ACC112 (cell line): ENCODE measurements at regions not wholly inside any gene's neighbourhood (a gene's known extent, or its start where the extent isn't known, plus 50 kb on each side); places are given as distances from the start of the nearest gene placed in this dataset.

Source experiments
- H2AFZ ChIP-seq: fragments of 200-600 bp; sonication (generic); one replicate; pipeline ENCODE4 v1.6.0; 2017; ENCODE audit warnings: antibody characterized with exemption, low read length; ENCODE audit not compliant: unreplicated experiment
- H3K27ac ChIP-seq: fragments of 200-600 bp; sonication (generic); 2 replicates; pipeline ENCODE4 v1.5.1; 2014; ENCODE audit warnings: low read depth, mild to moderate bottlenecking, antibody characterized with exemption, low read length, moderate library complexity
- H3K27me3 ChIP-seq: fragments of 200-600 bp; sonication (generic); 2 replicates; pipeline ENCODE4 v1.6.1; 2014; ENCODE audit warnings: mild to moderate bottlenecking, antibody characterized with exemption, low read length, moderate library complexity, mixed read lengths; ENCODE audit not compliant: insufficient read depth
- H3K36me3 ChIP-seq: fragments of 200-600 bp; sonication (generic); 2 replicates; pipeline ENCODE4 v1.6.1; 2016; ENCODE audit warnings: mild to moderate bottlenecking, antibody characterized with exemption, low read length, moderate library complexity, mixed read lengths; ENCODE audit not compliant: insufficient read depth
- H3K4me1 ChIP-seq: fragments of 200-600 bp; sonication (generic); one replicate; pipeline ENCODE4 v1.6.1; 2016; ENCODE audit warnings: low read length, mixed read lengths; ENCODE audit not compliant: insufficient read depth, unreplicated experiment, control insufficient read depth
- H3K4me3 ChIP-seq: fragments of 200-600 bp; sonication (generic); 2 replicates; pipeline ENCODE4 v1.5.1; 2014; ENCODE audit warnings: mild to moderate bottlenecking, low read depth, low read length
- H3K79me2 ChIP-seq: fragments of 200-600 bp; sonication (generic); one replicate; pipeline ENCODE4 v1.6.0; 2016; ENCODE audit warnings: low read length; ENCODE audit not compliant: control insufficient read depth, unreplicated experiment, insufficient read depth

DNA sequence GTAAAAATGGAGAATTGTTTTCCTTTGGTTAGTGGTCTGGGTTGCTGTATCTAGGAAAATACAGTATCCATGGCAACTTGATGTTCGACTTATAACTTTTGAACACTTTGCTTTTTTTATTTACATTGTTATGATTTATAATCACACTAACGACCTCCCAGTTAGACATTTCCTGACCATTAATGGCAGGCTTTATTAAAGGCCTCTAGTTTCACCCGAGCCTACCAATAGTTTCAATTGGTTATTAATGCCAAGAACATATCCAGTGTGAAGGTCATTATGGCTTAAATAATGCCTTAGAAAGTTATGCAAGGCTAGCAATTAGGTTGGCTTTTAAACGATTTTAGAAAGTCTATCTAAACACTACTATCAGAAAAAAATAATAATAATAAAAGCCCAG lies 452.0 kb downstream of the DMRTA1 start:
- no peaks in the 10 kb centered on the region for H3K79me2 ChIP-seq
- no peaks in the 10 kb centered on the region for H3K27me3 ChIP-seq
- H3K36me3 ChIP-seq: no peaks in the 10 kb centered on the region
- no peak overlapping the region for H3K27ac ChIP-seq
- no peaks in the 10 kb centered on the region for H3K4me1 ChIP-seq
- no peak overlapping the region for H2AFZ ChIP-seq
- no peak overlapping the region for H3K4me3 ChIP-seq

DNA sequence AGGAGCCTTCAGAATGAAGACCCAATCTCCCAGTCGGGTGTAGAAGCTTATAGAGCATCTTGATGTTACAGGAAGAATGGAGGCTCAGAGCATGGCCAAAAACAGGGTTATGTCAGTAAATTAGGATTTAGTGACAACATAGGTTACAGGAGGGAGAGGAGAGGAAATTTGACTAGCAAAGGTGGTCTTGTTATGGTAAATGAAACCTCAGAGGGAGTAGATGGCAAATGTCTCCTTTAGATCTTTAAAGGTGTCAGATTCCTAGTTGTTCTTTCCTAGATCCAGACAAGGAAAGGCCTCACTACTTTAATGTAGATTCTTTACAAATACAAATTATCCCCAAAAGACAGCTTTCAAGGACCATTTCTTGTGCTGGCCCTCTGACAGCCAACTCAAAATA lies 465.0 kb downstream of the DMRTA1 start:
- Histone ChIP-seq H3K27me3 (no peaks in the 10 kb centered on the region), H3K79me2 (no peaks in the 10 kb centered on the region), H3K4me3 (no peak overlapping the region), H3K4me1 (no peaks in the 10 kb centered on the region), H3K36me3 (no peaks in the 10 kb centered on the region), H2AFZ (no peak overlapping the region), H3K27ac (no peak overlapping the region)

DNA sequence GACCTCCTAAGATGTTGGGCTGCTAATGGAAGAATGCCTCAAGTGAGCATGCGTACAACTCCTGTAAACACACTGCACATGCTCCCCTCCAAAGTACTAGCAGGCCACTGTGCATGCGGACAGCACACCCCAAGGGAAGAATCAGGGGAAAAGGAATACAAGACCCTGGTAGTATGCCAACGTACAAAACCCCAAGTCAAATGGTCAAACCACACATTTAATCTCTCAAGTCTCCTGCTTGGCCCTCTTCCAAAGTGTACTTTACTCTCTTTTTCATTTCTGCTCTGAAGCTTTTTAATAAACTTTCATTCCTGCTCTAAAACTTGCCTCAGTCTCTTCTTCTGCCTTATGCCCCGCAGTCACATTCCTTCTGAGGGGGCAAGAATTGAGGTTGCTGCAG lies 466.4 kb downstream of the DMRTA1 start:
- Histone ChIP-seq H2AFZ (no peak overlapping the region), H3K27ac (no peak overlapping the region), H3K4me3 (no peak overlapping the region), H3K4me1 (no peaks in the 10 kb centered on the region), H3K36me3 (no peaks in the 10 kb centered on the region), H3K27me3 (no peaks in the 10 kb centered on the region), H3K79me2 (no peaks in the 10 kb centered on the region)

DNA sequence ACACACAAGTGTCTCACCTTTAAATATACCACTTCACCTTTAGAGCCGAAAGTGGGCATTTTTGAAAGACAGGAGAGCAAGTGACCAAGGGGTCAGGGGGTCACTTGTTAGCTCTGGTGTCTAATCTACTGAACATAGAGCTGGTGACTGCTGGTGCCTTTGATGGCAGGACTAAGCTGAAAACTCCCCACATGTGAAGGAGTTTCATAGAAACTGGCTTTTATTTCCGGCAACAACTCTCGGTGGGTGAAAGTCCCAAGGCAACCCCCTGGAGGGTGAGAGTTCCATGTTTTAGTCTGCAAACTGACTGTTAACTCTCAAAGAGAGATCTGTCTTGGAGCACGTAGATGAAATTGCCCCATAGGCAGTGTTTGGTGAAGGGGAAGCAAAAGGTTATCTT lies 466.9 kb downstream of the DMRTA1 start:
- no peaks in the 10 kb centered on the region for H3K79me2 ChIP-seq
- no peak overlapping the region for H2AFZ ChIP-seq
- no peak overlapping the region for H3K27ac ChIP-seq
- no peaks in the 10 kb centered on the region for H3K4me1 ChIP-seq
- H3K4me3 ChIP-seq: no peak overlapping the region
- H3K27me3 ChIP-seq: no peaks in the 10 kb centered on the region
- H3K36me3 ChIP-seq: no peaks in the 10 kb centered on the region

DNA sequence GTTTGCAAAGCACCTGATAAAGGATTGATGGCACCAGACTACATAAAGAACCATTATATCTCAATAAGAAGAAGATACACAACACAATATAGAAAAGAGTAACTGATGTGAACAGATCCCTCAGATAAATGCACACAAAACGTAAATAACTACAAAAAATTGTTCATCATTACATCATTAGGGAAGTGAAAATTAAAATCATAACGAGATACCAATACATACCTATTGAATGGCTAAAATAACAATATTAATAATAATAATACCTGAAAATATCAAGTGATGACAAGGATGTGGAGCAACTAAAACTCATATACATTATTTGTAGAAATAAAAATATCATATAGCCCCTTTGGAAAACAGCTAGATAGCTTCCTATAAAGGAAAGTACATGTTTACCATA lies 469.5 kb downstream of the DMRTA1 start:
- H3K4me3 ChIP-seq: no peak overlapping the region
- no peaks in the 10 kb centered on the region for H3K27me3 ChIP-seq
- H3K36me3 ChIP-seq: no peaks in the 10 kb centered on the region
- no peaks in the 10 kb centered on the region for H3K4me1 ChIP-seq
- H3K79me2 ChIP-seq: no peaks in the 10 kb centered on the region
- no peak overlapping the region for H2AFZ ChIP-seq
- H3K27ac ChIP-seq: no peak overlapping the region

DNA sequence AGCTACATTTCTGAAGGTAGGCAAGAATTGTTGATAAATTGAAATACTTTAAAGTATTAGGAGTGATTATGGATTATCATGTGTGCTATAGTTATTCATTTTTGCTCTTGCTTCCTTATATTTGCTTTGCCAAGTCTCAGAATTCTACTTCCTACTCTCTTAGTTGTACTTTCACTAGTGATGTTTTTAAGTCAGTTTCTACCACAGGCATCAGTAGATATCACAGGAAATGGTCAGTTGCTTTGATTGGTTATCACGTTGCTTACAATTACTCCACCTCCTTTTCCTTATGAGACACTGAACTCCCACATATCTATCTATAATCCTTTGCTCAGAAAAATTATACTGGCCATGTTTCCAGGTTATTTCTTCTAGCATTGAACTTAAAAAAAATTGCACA lies 472.8 kb downstream of the DMRTA1 start:
- Histone ChIP-seq H3K36me3 (no peaks in the 10 kb centered on the region), H3K27me3 (no peaks in the 10 kb centered on the region), H3K79me2 (no peaks in the 10 kb centered on the region), H3K4me3 (no peak overlapping the region), H2AFZ (no peak overlapping the region), H3K27ac (no peak overlapping the region), H3K4me1 (no peaks in the 10 kb centered on the region)

DNA sequence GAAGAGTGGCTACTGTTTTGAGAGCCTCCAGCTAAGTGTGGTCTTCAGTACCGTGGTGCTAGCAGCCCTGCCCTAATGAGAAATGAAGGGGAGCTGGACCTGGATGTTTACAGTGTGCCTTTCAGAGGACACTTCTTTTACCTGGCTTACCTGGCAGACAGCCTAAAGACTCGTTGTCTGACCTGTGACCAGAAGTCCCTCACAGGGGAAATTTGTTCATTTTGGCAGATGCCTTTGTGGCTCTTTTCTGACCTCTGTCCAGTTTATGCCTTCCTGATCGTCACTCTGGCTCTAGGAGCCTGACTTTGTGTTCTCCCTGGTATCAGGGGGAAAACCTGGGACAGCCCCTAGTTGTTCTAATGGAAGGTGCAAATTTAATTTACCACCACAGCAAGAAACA lies 475.1 kb downstream of the DMRTA1 start:
- Histone ChIP-seq H3K36me3 (no peaks in the 10 kb centered on the region), H3K4me1 (no peaks in the 10 kb centered on the region), H2AFZ (no peak overlapping the region), H3K27ac (no peak overlapping the region), H3K4me3 (no peak overlapping the region), H3K79me2 (no peaks in the 10 kb centered on the region), H3K27me3 (no peaks in the 10 kb centered on the region)

DNA sequence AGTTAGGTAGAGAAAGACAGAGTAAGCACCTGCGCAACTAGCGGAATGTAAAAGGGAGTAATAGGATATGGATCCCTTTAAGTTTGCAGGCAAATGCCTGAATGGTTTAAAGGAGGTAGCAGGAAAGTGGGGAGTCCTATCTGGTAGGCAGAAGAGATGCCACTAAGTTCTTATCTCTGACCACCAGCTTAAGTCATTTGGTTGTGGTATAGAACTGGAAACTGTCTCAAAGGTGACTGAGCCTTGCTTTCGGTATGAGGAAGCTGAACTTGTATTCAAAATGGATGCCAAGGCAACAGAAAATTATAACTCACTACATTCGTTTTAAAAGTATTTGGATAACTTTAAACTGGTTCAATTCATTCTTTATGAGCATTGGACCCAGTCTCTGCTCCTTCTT lies 475.6 kb downstream of the DMRTA1 start:
- H3K4me3 ChIP-seq: no peak overlapping the region
- H3K27me3 ChIP-seq: no peaks in the 10 kb centered on the region
- peak overlapping the region; percentile 59 for H2AFZ ChIP-seq
- H3K4me1 ChIP-seq: no peaks in the 10 kb centered on the region
- no peaks in the 10 kb centered on the region for H3K79me2 ChIP-seq
- H3K36me3 ChIP-seq: no peaks in the 10 kb centered on the region
- no peak overlapping the region for H3K27ac ChIP-seq

DNA sequence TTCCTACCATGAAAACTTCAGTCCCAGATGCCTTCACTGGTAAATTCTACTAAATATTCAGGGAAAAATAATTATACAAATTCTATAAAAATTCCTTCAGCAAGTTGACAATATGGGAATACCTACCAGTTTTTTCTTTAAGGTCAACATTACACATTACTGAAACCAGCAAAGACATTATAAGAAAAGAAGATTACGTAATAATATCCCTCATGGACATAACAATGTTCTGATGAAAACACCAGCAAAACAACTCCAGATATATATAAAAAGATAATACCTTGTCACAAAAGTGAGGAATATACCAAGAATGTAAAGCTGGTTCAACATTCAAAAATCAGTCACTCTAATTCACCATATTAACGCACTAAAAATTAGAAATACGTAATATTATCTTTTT lies 507.9 kb downstream of the DMRTA1 start:
- Histone ChIP-seq H3K27ac (no peak overlapping the region), H3K4me3 (no peak overlapping the region), H3K27me3 (no peaks in the 10 kb centered on the region), H2AFZ (peak overlapping the region; percentile 38), H3K36me3 (no peaks in the 10 kb centered on the region), H3K79me2 (no peaks in the 10 kb centered on the region), H3K4me1 (no peaks in the 10 kb centered on the region)

DNA sequence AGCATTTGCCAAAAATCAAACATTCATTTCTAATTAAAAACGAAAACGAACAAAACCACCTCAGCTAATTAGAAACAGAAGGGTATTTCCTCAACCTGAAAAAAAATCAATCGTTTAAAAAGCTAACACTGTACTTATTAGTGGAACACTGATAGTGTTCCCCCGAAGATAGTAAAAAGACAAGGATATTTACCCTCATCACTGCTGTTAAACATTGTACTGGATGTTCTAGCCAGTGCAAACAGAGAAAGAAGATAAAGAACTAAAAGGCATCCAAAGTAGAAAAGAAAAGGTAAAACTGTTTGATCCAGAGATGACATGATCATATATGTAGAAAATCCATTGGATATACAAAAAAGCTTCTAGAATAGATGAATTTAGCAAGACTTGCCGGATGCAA lies 508.3 kb downstream of the DMRTA1 start:
- Histone ChIP-seq H3K27ac (no peak overlapping the region), H2AFZ (peak overlapping the region; percentile 38), H3K4me3 (no peak overlapping the region), H3K79me2 (no peaks in the 10 kb centered on the region), H3K27me3 (no peaks in the 10 kb centered on the region), H3K4me1 (no peaks in the 10 kb centered on the region), H3K36me3 (no peaks in the 10 kb centered on the region)

DNA sequence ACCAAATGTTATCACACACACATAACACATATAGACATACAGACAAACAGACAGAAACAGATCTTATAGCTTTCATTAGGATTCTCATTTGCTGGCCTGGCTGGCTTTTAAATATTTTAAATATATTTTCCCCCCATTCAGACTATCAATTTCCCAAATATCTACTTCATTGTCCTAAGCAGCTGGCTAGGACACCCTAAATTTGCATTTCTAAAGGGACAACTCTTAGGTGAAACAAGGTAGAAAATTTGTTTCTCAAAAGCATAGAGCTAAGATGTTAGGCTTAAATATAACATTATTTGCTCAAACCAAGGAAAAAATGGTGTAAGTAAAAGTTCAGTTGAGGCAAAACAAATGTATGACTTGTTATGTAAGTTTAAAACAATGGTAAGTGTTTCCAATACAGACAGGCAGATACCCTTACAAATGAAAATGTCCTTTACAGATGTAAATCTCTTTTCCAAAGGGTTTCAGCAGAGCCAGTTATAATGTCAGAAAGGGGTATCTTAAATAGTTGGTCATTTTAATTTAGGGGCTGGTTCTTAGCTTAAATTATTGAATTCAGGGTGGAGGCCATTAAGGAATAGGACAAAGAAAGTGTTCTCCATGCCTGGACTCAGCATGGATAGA lies 522.8 kb downstream of the DMRTA1 start:
- Histone ChIP-seq H3K79me2 (no peaks in the 10 kb centered on the region), H3K4me3 (no peak overlapping the region), H3K36me3 (no peaks in the 10 kb centered on the region), H3K4me1 (no peaks in the 10 kb centered on the region), H3K27ac (no peak overlapping the region), H3K27me3 (no peaks in the 10 kb centered on the region), H2AFZ (no peak overlapping the region)
